Stomach (tissue), 8 donors: ENCODE measurements at regions not wholly inside any gene's neighbourhood (a gene's known extent, or its start where the extent isn't known, plus 50 kb on each side); places are given as distances from the start of the nearest gene placed in this dataset.

Source experiments
- DNase-seq, 2 donors: peaks; one replicate each; pipeline versions ENCODE4 v3.0.0 to v3.0.0-alpha.2; 2013 to 2019
- H3K27ac ChIP-seq, 5 donors: fragments of 200-600 bp in 4 of 5; sonication (generic) in 4 of 5; one replicate each; pipeline ENCODE4 v1.5.1; 2013 to 2019; ENCODE audit warnings: mild to moderate bottlenecking in 1 of 5, moderate library complexity in 1 of 5
- H3K27me3 ChIP-seq, 3 donors: fragments of 200-600 bp; sonication (generic); one replicate each; pipeline ENCODE4 v1.5.1; 2017 to 2019; ENCODE audit warnings: mixed run types in 1 of 3
- H3K36me3 ChIP-seq, 4 donors: fragments of 200-600 bp; sonication (generic); 1 replicate in 3 of 4; 2 replicates in 1 of 4; pipeline ENCODE4 v1.5.1; 2016 to 2019
- H3K4me1 ChIP-seq, 4 donors: fragments of 200-600 bp; sonication (generic); one replicate each; pipeline ENCODE4 v1.5.1; 2016 to 2019
- H3K4me3 ChIP-seq, 4 donors: fragments of 200-600 bp; sonication (generic) in 3 of 4; one replicate each; pipeline ENCODE4 v1.5.1; 2016 to 2019; ENCODE audit warnings: mild to moderate bottlenecking in 1 of 4
- H3K9me3 ChIP-seq, 4 donors: fragments of 200-600 bp; sonication (generic); one replicate each; pipeline ENCODE4 v1.5.1; 2016 to 2019
- EP300 ChIP-seq: sonication (generic); formaldehyde crosslinking; IDR thresholded peaks from one replicate; pipeline ENCODE4 v1.6.1; 2017; ENCODE audit warnings: antibody characterized with exemption
- POLR2A ChIP-seq, 4 donors: fragments of 450-650 bp; IDR thresholded peaks; one replicate each; pipeline ENCODE4 v1.6.1; 2016; ENCODE audit warnings: antibody characterized with exemption in 4 of 4, control low read depth in 2 of 4, mild to moderate bottlenecking in 1 of 4, moderate library complexity in 1 of 4
- POLR2AphosphoS5 ChIP-seq, 3 donors: sonication (generic); formaldehyde crosslinking; IDR thresholded peaks; one replicate each; pipeline ENCODE4 v1.6.1; 2016; ENCODE audit warnings: antibody characterized with exemption in 3 of 3
- WGBS, 5 donors: extraction: QIAGEN DNeasy Blood & Tissue Kit in 3 of 5; methylation state at CpG; one replicate each; pipeline versions ENCODE4 v1.1.5 to v1.1.7; 2013 to 2018; 5-methylcytosine and 5-hydroxymethylcytosine counted together
- intact Hi-C: fragments of 100-400 bp; cut with DNase I; formaldehyde crosslinking; loops from one replicate; pipeline ENCODE4 v1.15.1; 2023; ENCODE audit warnings: low total_unique reads
- TF ChIP-seq, protein P1 (sequence below), 7 experiments: fragments of 450-650 bp in 4 of 7; fragments of 200-600 bp in 3 of 7; sonication (generic) in 3 of 7; IDR thresholded peaks; one replicate each; pipeline ENCODE4 v1.5.1; 2016 to 2019; ENCODE audit warnings: antibody characterized with exemption in 7 of 7, control low read depth in 2 of 7, mild to moderate bottlenecking in 1 of 7
- donor health status: healthy with polysubstance abuse.
- donor health status: Bipolar disorder and iron deficiency.
- donor health status: healthy.

- TF ChIP-seq POLR2AphosphoS5 (IDR thresholded peaks at IDR 0.05) (no peak), EP300 (no peak), POLR2A (IDR thresholded peaks at IDR 0.05) (no peak)
- TF ChIP-seq, protein P1, sequence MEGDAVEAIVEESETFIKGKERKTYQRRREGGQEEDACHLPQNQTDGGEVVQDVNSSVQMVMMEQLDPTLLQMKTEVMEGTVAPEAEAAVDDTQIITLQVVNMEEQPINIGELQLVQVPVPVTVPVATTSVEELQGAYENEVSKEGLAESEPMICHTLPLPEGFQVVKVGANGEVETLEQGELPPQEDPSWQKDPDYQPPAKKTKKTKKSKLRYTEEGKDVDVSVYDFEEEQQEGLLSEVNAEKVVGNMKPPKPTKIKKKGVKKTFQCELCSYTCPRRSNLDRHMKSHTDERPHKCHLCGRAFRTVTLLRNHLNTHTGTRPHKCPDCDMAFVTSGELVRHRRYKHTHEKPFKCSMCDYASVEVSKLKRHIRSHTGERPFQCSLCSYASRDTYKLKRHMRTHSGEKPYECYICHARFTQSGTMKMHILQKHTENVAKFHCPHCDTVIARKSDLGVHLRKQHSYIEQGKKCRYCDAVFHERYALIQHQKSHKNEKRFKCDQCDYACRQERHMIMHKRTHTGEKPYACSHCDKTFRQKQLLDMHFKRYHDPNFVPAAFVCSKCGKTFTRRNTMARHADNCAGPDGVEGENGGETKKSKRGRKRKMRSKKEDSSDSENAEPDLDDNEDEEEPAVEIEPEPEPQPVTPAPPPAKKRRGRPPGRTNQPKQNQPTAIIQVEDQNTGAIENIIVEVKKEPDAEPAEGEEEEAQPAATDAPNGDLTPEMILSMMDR (IDR thresholded peaks at IDR 0.05) = no peak
- Histone ChIP-seq H3K9me3 (peaks cover 0 to 6% (median 0%) of the 10 kb centered on the region in 4 donors), H3K4me3 (no peak overlapping the region), H3K4me1 (no peaks in the 10 kb centered on the region), H3K27me3 (no peaks in the 10 kb centered on the region), H3K36me3 (no peaks in the 10 kb centered on the region), H3K27ac (no peak overlapping the region)
- intact Hi-C loops = no loop called here
- no peak for DNase-seq
- WGBS, 5 donors = 54 to 72% (median 63%) methylated on average over 2 of the region's 2 CpGs
Observed at GRCh38 chr5:28164568-28164967, 1126.2 kb upstream of the CDH9 start.

GRCh38 chr5:28156981-28157380 lies 1118.6 kb upstream of the CDH9 start:
- H3K27ac ChIP-seq = no peak overlapping the region
- intact Hi-C loops = no loop called here
- WGBS, 5 donors = 80 to 88% (median 86%) methylated on average over 6 of the region's 6 CpGs
- no peaks in the 10 kb centered on the region for H3K27me3 ChIP-seq
- TF ChIP-seq POLR2AphosphoS5 (IDR thresholded peaks at IDR 0.05) (no peak), EP300 (no peak), POLR2A (IDR thresholded peaks at IDR 0.05) (no peak)
- TF ChIP-seq, protein P1 (IDR thresholded peaks at IDR 0.05) = no peak
- no peaks in the 10 kb centered on the region for H3K9me3 ChIP-seq
- no peaks in the 10 kb centered on the region for H3K36me3 ChIP-seq
- H3K4me3 ChIP-seq = no peak overlapping the region
- no peaks in the 10 kb centered on the region for H3K4me1 ChIP-seq
- no peak for DNase-seq

GRCh38 chr5:28143519-28143918 lies 1105.1 kb upstream of the CDH9 start:
- intact Hi-C loops = no loop called here
- WGBS, 5 donors = 82 to 90% (median 86%) methylated on average over 1 of the region's 1 CpG
- H3K4me1 ChIP-seq = no peaks in the 10 kb centered on the region
- no peak for TF ChIP-seq POLR2AphosphoS5 (IDR thresholded peaks at IDR 0.05)
- TF ChIP-seq EP300 = no peak
- TF ChIP-seq POLR2A (IDR thresholded peaks at IDR 0.05) = no peak
- TF ChIP-seq, protein P1 (IDR thresholded peaks at IDR 0.05) = no peak
- DNase-seq = no peak
- no peaks in the 10 kb centered on the region for H3K36me3 ChIP-seq
- H3K27ac ChIP-seq = no peak overlapping the region
- peaks cover 0 to 5% (median 0%) of the 10 kb centered on the region in 4 donors for H3K9me3 ChIP-seq
- no peak overlapping the region for H3K4me3 ChIP-seq
- H3K27me3 ChIP-seq = no peaks in the 10 kb centered on the region

- 16 to 35% (median 28%) methylated on average over 1 of the region's 1 CpG for WGBS, 5 donors
- intact Hi-C loops = no loop called here
- Histone ChIP-seq H3K4me3 (no peak overlapping the region), H3K27ac (no peak overlapping the region), H3K36me3 (no peaks in the 10 kb centered on the region), H3K9me3 (no peaks in the 10 kb centered on the region), H3K4me1 (no peaks in the 10 kb centered on the region), H3K27me3 (no peaks in the 10 kb centered on the region)
- no peak for DNase-seq
- no peak for TF ChIP-seq POLR2AphosphoS5 (IDR thresholded peaks at IDR 0.05)
- no peak for TF ChIP-seq POLR2A (IDR thresholded peaks at IDR 0.05)
- TF ChIP-seq, protein P1 (IDR thresholded peaks at IDR 0.05) = no peak
- TF ChIP-seq EP300 = no peak
Observed at GRCh38 chr5:28132151-28132550, 1093.8 kb upstream of the CDH9 start.
